ENCODE measurements at regions not wholly inside any gene's neighbourhood (a gene's known extent, or its start where the extent isn't known, plus 50 kb on each side); places are given as distances from the start of the nearest gene placed in this dataset.

DNA sequence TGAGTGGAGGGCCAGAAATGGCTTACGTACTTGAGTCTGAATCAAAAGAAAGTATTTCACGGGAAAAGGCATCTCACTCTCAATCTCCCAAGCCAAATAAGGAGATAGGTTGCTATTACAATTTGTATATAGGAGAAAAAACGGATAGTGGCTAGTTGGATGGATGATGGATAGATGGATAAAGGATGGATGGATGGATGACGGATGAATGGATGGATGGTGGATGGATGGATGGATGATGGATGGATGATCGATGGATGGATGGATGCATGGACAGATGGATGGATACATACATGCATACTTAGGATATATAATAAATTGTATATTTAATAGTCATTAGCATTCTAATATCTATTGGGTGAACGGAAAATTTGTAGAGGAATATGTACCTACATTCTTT is 82.2 kb upstream of the NRP1 start:
- TF ChIP-seq POLR2A (IDR thresholded peaks at IDR 0.05), result no peak
- TF ChIP-seq, protein P1, sequence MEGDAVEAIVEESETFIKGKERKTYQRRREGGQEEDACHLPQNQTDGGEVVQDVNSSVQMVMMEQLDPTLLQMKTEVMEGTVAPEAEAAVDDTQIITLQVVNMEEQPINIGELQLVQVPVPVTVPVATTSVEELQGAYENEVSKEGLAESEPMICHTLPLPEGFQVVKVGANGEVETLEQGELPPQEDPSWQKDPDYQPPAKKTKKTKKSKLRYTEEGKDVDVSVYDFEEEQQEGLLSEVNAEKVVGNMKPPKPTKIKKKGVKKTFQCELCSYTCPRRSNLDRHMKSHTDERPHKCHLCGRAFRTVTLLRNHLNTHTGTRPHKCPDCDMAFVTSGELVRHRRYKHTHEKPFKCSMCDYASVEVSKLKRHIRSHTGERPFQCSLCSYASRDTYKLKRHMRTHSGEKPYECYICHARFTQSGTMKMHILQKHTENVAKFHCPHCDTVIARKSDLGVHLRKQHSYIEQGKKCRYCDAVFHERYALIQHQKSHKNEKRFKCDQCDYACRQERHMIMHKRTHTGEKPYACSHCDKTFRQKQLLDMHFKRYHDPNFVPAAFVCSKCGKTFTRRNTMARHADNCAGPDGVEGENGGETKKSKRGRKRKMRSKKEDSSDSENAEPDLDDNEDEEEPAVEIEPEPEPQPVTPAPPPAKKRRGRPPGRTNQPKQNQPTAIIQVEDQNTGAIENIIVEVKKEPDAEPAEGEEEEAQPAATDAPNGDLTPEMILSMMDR (IDR thresholded peaks at IDR 0.05), result no peak
- no peak for DNase-seq
- Histone ChIP-seq H3K27me3 (no peaks in the 10 kb centered on the region), H3K27ac (no peak overlapping the region), H3K4me1 (no peaks in the 10 kb centered on the region), H3K4me3 (no peak overlapping the region), H3K36me3 (no peaks in the 10 kb centered on the region), H3K9me3 (no peaks in the 10 kb centered on the region)

DNA sequence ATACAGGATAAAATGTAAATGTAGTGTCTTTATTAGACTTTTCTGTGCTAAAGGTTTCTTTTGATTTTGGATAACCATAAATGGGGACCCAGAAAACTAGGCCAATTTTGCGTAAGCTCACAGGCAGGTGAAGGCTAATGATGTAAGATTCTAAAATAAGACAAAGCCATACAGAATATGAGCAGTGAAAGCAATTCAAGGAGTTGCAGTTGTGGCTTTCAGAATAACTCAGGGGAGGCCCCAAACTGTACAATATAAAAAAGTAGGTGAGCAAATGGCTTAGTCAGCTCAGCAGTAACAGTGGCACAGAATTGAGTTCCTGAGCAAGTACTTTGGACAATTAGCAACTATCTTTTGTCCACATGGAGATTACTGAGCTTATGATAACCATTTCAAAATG is 81.7 kb upstream of the NRP1 start:
- H3K27ac ChIP-seq, result no peak overlapping the region

DNA sequence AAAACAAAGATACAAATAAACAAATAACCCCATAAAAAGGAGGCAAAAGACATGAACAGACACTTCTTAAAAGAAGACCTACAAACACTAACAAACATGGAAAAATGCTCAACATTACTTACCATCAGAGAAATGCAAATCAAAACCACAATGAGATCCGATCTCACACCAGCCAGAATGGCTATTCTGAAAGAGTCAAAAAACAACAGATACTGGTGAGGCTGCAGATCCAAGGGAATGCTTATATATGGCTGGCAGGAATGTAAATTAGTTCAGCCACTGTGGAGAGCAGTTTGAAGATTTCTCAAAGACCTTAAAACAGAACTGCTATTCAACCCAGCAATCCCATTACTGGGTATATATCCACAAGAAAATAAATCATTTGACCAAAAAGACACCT is 80.4 kb upstream of the NRP1 start:
- H3K4me1 ChIP-seq, result no peaks in the 10 kb centered on the region
- no peak for DNase-seq
- H3K36me3 ChIP-seq, result no peaks in the 10 kb centered on the region
- no peaks in the 10 kb centered on the region for H3K27me3 ChIP-seq
- TF ChIP-seq, protein P1 (IDR thresholded peaks at IDR 0.05), result no peak
- no peak for TF ChIP-seq POLR2A (IDR thresholded peaks at IDR 0.05)
- H3K9me3 ChIP-seq, result no peaks in the 10 kb centered on the region
- H3K4me3 ChIP-seq, result no peak overlapping the region
- no peak overlapping the region for H3K27ac ChIP-seq

More for the DNA sequence above, 81.7 kb upstream of the NRP1 start:
- Histone ChIP-seq H3K27me3 (no peaks in the 10 kb centered on the region), H3K36me3 (no peaks in the 10 kb centered on the region), H3K9me3 (no peaks in the 10 kb centered on the region), H3K4me1 (no peaks in the 10 kb centered on the region), H3K4me3 (no peak overlapping the region)
- no peak for DNase-seq
- TF ChIP-seq, protein P1 (IDR thresholded peaks at IDR 0.05), result no peak
- TF ChIP-seq POLR2A (IDR thresholded peaks at IDR 0.05), result no peak

DNA sequence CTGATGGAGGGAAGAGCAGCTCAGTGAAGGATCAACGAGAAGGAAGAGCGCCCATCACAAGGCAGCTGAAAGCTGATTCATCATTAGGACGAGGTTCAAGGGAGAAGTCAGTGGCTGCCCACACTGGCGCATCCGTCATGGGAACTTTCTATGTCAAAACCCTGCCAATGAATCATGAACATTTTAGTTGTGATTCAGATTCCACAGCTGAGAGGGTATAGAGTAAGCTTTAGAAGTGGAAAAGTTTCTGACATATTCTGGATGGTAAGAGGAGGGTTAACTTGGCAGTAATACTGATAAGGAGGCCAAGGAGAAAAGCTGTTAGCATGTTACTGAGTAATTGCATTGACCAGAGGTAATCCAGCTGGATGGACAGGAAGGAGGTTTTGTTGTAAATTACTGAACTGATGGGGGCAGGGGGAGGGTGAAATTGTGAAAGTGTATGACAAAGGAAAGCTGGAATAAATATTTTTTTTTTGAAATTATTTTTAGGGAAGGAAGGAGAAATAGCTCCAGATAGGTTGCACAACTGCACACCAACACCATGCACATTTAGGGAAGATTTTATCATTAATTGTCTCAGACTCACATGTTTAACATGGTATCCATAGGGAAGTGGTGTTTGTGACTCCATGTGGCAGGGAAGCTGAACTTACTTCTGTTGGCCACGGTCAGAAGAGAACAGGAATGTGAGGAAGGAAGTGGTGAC is 78.3 kb upstream of the NRP1 start:
- Histone ChIP-seq H3K4me3 (no peak overlapping the region), H3K9me3 (no peaks in the 10 kb centered on the region), H3K27me3 (no peaks in the 10 kb centered on the region), H3K27ac (no peak overlapping the region), H3K36me3 (no peaks in the 10 kb centered on the region), H3K4me1 (no peaks in the 10 kb centered on the region)
- TF ChIP-seq POLR2A (IDR thresholded peaks at IDR 0.05), result no peak
- peak in 2 of 3 donors; percentile 17 to 53 for DNase-seq

DNA sequence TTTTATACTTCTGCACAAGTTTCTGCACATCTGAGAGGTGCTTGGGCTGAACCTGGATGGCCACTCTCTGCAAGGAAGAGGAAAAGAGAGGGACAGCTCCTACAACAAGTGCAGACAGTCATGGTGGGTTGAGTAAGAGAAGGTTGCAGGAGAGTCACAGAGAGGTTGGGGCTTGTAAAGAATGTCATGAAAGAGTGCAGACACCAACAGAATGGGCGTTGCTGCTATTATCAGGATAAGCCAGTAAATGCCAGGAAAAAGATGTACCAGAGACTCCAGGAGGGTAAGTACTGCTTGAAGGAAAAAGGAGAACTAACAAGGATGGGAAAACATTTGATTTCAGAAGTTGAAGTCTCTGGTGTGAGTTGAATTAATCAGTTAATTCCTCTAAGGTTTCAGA is 77.8 kb upstream of the NRP1 start:
- no peak overlapping the region for H3K4me3 ChIP-seq
- no peak for TF ChIP-seq POLR2A (IDR thresholded peaks at IDR 0.05)
- TF ChIP-seq, protein P1 (IDR thresholded peaks at IDR 0.05), result no peak
- no peaks in the 10 kb centered on the region for H3K9me3 ChIP-seq
- H3K4me1 ChIP-seq, result no peaks in the 10 kb centered on the region
- DNase-seq, result no peak
- no peaks in the 10 kb centered on the region for H3K36me3 ChIP-seq
- H3K27me3 ChIP-seq, result no peaks in the 10 kb centered on the region
- no peak overlapping the region for H3K27ac ChIP-seq

DNA sequence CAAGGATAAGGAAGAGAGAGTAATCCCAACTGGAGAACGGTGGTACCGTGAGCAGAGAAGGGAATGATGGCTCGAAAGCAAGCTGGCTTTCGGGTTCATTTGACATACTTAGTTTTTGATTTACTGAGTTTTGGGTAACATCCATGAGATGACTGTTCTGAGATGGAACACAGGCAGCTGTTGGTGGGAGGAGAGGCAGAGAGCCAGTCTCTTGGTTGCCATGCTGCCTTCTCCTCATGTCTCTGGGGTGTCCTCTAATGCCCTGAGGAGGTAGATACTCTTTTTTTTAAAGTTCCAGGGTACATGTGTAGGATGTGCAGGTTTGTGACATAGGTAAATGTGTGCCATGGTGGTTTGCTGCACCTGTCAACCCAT is 76.4 kb upstream of the NRP1 start:
- Histone ChIP-seq H3K27ac (no peak overlapping the region), H3K36me3 (no peaks in the 10 kb centered on the region), H3K27me3 (no peaks in the 10 kb centered on the region), H3K4me3 (no peak overlapping the region), H3K4me1 (no peaks in the 10 kb centered on the region), H3K9me3 (no peaks in the 10 kb centered on the region)
- TF ChIP-seq POLR2A (IDR thresholded peaks at IDR 0.05), result no peak
- TF ChIP-seq, protein P1 (IDR thresholded peaks at IDR 0.05), result no peak
- DNase-seq, result no peak
